NCI-H2029 treated with DMSO at 0.1 percent for 48 hours (cell line): ENCODE measurements at regions not wholly inside any gene's neighbourhood (a gene's known extent, or its start where the extent isn't known, plus 50 kb on each side); places are given as distances from the start of the nearest gene placed in this dataset.
"Not testable (repeated sequence)": the region's sequence is repeated elsewhere in the genome, so short reads cannot be mapped to it uniquely, and the experiment has no call there.

Source experiments
- DNase-seq: peaks from one replicate; lab custom pipeline; 2025; lab: John Stamatoyannopoulos, UW

- DNase-seq = no peak
Measured at GRCh38 chr3:162842549-162843216, 1346.1 kb downstream of the OTOL1 start.

- DNase-seq = no peak
Measured at GRCh38 chr3:162845918-162846317, 1349.3 kb downstream of the OTOL1 start.

- DNase-seq = no peak
Measured at GRCh38 chr3:162847511-162847910, 1350.9 kb downstream of the OTOL1 start.

GRCh38 chr3:162863579-162863978, 1367.0 kb downstream of the OTOL1 start:
- no peak for DNase-seq

- no peak for DNase-seq
Measured at GRCh38 chr3:162865466-162865865, 1368.9 kb downstream of the OTOL1 start.

- no peak for DNase-seq
Measured at GRCh38 chr3:162879021-162879562, 1382.5 kb downstream of the OTOL1 start.

- no peak for DNase-seq
Measured at GRCh38 chr3:162884373-162884772, 1387.8 kb downstream of the OTOL1 start.

- DNase-seq = no peak
Measured at GRCh38 chr3:162892921-162893793, 1396.5 kb downstream of the OTOL1 start.

- no peak for DNase-seq
Measured at GRCh38 chr3:162897291-162897690, 1400.7 kb downstream of the OTOL1 start.

- DNase-seq = no peak
Measured at GRCh38 chr3:162932503-162932902, 1435.9 kb downstream of the OTOL1 start.

GRCh38 chr3:162933656-162934055, 1437.0 kb downstream of the OTOL1 start:
- DNase-seq = no peak

GRCh38 chr3:162936706-162937105, 1440.1 kb downstream of the OTOL1 start:
- DNase-seq = no peak

GRCh38 chr3:162938083-162938482, 1441.5 kb downstream of the OTOL1 start:
- DNase-seq = no peak

- no peak for DNase-seq
Measured at GRCh38 chr3:162945626-162946025, 1449.0 kb downstream of the OTOL1 start.

GRCh38 chr3:162956711-162957110, 1460.1 kb downstream of the OTOL1 start:
- DNase-seq = no peak

- no peak for DNase-seq
Measured at GRCh38 chr3:162960269-162960668, 1463.7 kb downstream of the OTOL1 start.

- no peak for DNase-seq
Measured at GRCh38 chr3:162970292-162970691, 1473.7 kb downstream of the OTOL1 start.

- DNase-seq = no peak
Measured at GRCh38 chr3:162971715-162972114, 1475.1 kb downstream of the OTOL1 start.

- DNase-seq = no peak
Measured at GRCh38 chr3:162973428-162973917, 1476.9 kb downstream of the OTOL1 start.

GRCh38 chr3:162978136-162978535, 1481.5 kb downstream of the OTOL1 start:
- no peak for DNase-seq

GRCh38 chr3:162984746-162985145, 1488.1 kb downstream of the OTOL1 start:
- DNase-seq = no peak

GRCh38 chr3:162987085-162987794, 1490.6 kb downstream of the OTOL1 start:
- not testable (repeated sequence) for DNase-seq
